HG02970 (cell line): ENCODE measurements at regions not wholly inside any gene's neighbourhood (a gene's known extent, or its start where the extent isn't known, plus 50 kb on each side); places are given as distances from the start of the nearest gene placed in this dataset.
"Not testable (repeated sequence)": the region's sequence is repeated elsewhere in the genome, so short reads cannot be mapped to it uniquely, and the experiment has no call there.

Source experiments
- ATAC-seq: cut with Tn5 transposase; IDR thresholded peaks from one replicate; pipeline ENCODE4 v1.9.1; 2021; ENCODE audit warnings: mild to moderate bottlenecking, moderate library complexity, moderate number of reproducible peaks; ENCODE audit not compliant: unreplicated experiment, low FRiP score

GRCh38 chr6:120553353-120553752 lies 780.9 kb downstream of the TBC1D32 start:
- no peak for ATAC-seq

GRCh38 chr6:120545353-120545752 lies 788.9 kb downstream of the TBC1D32 start:
- no peak for ATAC-seq

- no peak for ATAC-seq
Observed at GRCh38 chr6:120534954-120535353, 799.3 kb downstream of the TBC1D32 start.

GRCh38 chr6:120526576-120526975 lies 807.7 kb downstream of the TBC1D32 start:
- ATAC-seq: no peak

GRCh38 chr6:120514544-120514943 lies 819.7 kb downstream of the TBC1D32 start:
- ATAC-seq: no peak

GRCh38 chr6:120511712-120512111 lies 822.6 kb downstream of the TBC1D32 start:
- no peak for ATAC-seq

- ATAC-seq: no peak
Observed at GRCh38 chr6:120498711-120499110, 835.6 kb downstream of the TBC1D32 start.

- ATAC-seq: no peak
Observed at GRCh38 chr6:120496661-120497060, 837.6 kb downstream of the TBC1D32 start.

GRCh38 chr6:120493505-120493904 lies 840.8 kb downstream of the TBC1D32 start:
- ATAC-seq: no peak

GRCh38 chr6:120489941-120490340 lies 844.3 kb downstream of the TBC1D32 start:
- ATAC-seq: no peak

- ATAC-seq: no peak
Observed at GRCh38 chr6:120484146-120484545, 850.1 kb downstream of the TBC1D32 start.

GRCh38 chr6:120478650-120479049 lies 855.6 kb downstream of the TBC1D32 start:
- no peak for ATAC-seq

- no peak for ATAC-seq
Observed at GRCh38 chr6:120473804-120474203, 860.5 kb downstream of the TBC1D32 start.

GRCh38 chr6:120468486-120468885 lies 865.8 kb downstream of the TBC1D32 start:
- ATAC-seq: no peak

- ATAC-seq: no peak
Observed at GRCh38 chr6:120451508-120451907, 882.8 kb downstream of the TBC1D32 start.

GRCh38 chr6:120447605-120448004 lies 886.7 kb downstream of the TBC1D32 start:
- ATAC-seq: no peak

GRCh38 chr6:120432840-120433239 lies 901.4 kb downstream of the TBC1D32 start:
- ATAC-seq: not testable (repeated sequence)

GRCh38 chr6:120431841-120432240 lies 902.4 kb downstream of the TBC1D32 start:
- ATAC-seq: no peak

- no peak for ATAC-seq
Observed at GRCh38 chr6:120411394-120411793, 922.9 kb downstream of the TBC1D32 start.

- no peak for ATAC-seq
Observed at GRCh38 chr6:120410586-120410985, 923.7 kb downstream of the TBC1D32 start.

GRCh38 chr6:120407696-120408095 lies 926.6 kb downstream of the TBC1D32 start:
- ATAC-seq: no peak

GRCh38 chr6:120405947-120406346 lies 928.3 kb downstream of the TBC1D32 start:
- ATAC-seq: no peak

GRCh38 chr6:120395784-120396183 lies 938.5 kb downstream of the TBC1D32 start:
- no peak for ATAC-seq
